ENCODE measurements at regions not wholly inside any gene's neighbourhood (a gene's known extent, or its start where the extent isn't known, plus 50 kb on each side); places are given as distances from the start of the nearest gene placed in this dataset.
"Not testable (repeated sequence)": the region's sequence is repeated elsewhere in the genome, so short reads cannot be mapped to it uniquely, and the experiment has no call there.

GRCh38 chr10:125605167-125605566 lies 77.8 kb downstream of the TEX36 start:
- no peak for DNase-seq

- no peak for DNase-seq
Observed at GRCh38 chr10:125602825-125603224, 80.1 kb downstream of the TEX36 start.

GRCh38 chr10:125599194-125599593 lies 83.8 kb downstream of the TEX36 start:
- DNase-seq = no peak

GRCh38 chr10:125595911-125596310 lies 87.1 kb downstream of the TEX36 start:
- no peak for DNase-seq

- DNase-seq = no peak
Observed at GRCh38 chr10:125593644-125594043, 89.3 kb downstream of the TEX36 start.

GRCh38 chr10:125592897-125593296 lies 90.1 kb downstream of the TEX36 start:
- no peak for DNase-seq

- DNase-seq = no peak
Observed at GRCh38 chr10:125591886-125592285, 91.1 kb downstream of the TEX36 start.

- DNase-seq = not testable (repeated sequence)
Observed at GRCh38 chr10:125588738-125589137, 94.2 kb downstream of the TEX36 start.

GRCh38 chr10:125584954-125585353 lies 98.0 kb downstream of the TEX36 start:
- DNase-seq = no peak

GRCh38 chr10:125578658-125579315 lies 104.2 kb downstream of the TEX36 start:
- DNase-seq = no peak

GRCh38 chr10:125575843-125576242 lies 107.1 kb downstream of the TEX36 start:
- DNase-seq = no peak

GRCh38 chr10:125568156-125568555 lies 114.8 kb downstream of the TEX36 start:
- no peak for DNase-seq

GRCh38 chr10:125567529-125567928 lies 115.4 kb downstream of the TEX36 start:
- no peak for DNase-seq

- DNase-seq = no peak
Observed at GRCh38 chr10:125565046-125565445, 117.9 kb downstream of the TEX36 start.

GRCh38 chr10:125564570-125564969 lies 118.4 kb downstream of the TEX36 start:
- DNase-seq = no peak

GRCh38 chr10:125562737-125563136 lies 120.2 kb downstream of the TEX36 start:
- no peak for DNase-seq

GRCh38 chr10:125560947-125561346 lies 122.0 kb downstream of the TEX36 start:
- no peak for DNase-seq

GRCh38 chr10:125559210-125559609 lies 123.8 kb downstream of the TEX36 start:
- DNase-seq = no peak

GRCh38 chr10:125557801-125558505 lies 125.0 kb downstream of the TEX36 start:
- DNase-seq = no peak

- no peak for DNase-seq
Observed at GRCh38 chr10:125557311-125557710, 125.7 kb downstream of the TEX36 start.

- no peak for DNase-seq
Observed at GRCh38 chr10:125556882-125557281, 126.1 kb downstream of the TEX36 start.

- no peak for DNase-seq
Observed at GRCh38 chr10:125555743-125556142, 127.2 kb downstream of the TEX36 start.

GRCh38 chr10:125555267-125555666 lies 127.7 kb downstream of the TEX36 start:
- DNase-seq = no peak

- no peak for DNase-seq
Observed at GRCh38 chr10:125554753-125555152, 128.2 kb downstream of the TEX36 start.
